ENCODE measurements at regions not wholly inside any gene's neighbourhood (a gene's known extent, or its start where the extent isn't known, plus 50 kb on each side); places are given as distances from the start of the nearest gene placed in this dataset.

GRCh38 chr13:37460166-37460565 is 138.4 kb downstream of the POSTN start:
- Mint-ChIP-seq H3K36me3 (ENCODE audit: low read depth) (no peaks in the 10 kb centered on the region), H3K27ac (no peak overlapping the region), H3K4me1 (ENCODE audit: low read depth) (no peaks in the 10 kb centered on the region)

GRCh38 chr13:37457612-37458011 is 141.0 kb downstream of the POSTN start:
- DNase-seq = no peak
- no peak for ATAC-seq
- POLR2A ChIA-PET = no interaction called here
- Mint-ChIP-seq H3K27me3 (ENCODE audit: low read depth) (no peaks in the 10 kb centered on the region), H3K4me3 (no peak overlapping the region), H3K4me1 (ENCODE audit: low read depth) (no peaks in the 10 kb centered on the region), H3K27ac (no peak overlapping the region), H3K9me3 (ENCODE audit: insufficient read depth) (peaks cover 11% of the 10 kb centered on the region), H3K36me3 (ENCODE audit: low read depth) (no peaks in the 10 kb centered on the region)
- CTCF ChIA-PET = no interaction called here

More at GRCh38 chr13:37460166-37460565, 138.4 kb downstream of the POSTN start:
- ChIA-PET POLR2A (no interaction called here), CTCF (no interaction called here)
- no peak overlapping the region for H3K4me3 Mint-ChIP-seq
- peaks cover 4% of the 10 kb centered on the region for H3K9me3 Mint-ChIP-seq (ENCODE audit: insufficient read depth)
- DNase-seq (no peak), ATAC-seq (no peak)
- H3K27me3 Mint-ChIP-seq (ENCODE audit: low read depth) = no peaks in the 10 kb centered on the region

DNA sequence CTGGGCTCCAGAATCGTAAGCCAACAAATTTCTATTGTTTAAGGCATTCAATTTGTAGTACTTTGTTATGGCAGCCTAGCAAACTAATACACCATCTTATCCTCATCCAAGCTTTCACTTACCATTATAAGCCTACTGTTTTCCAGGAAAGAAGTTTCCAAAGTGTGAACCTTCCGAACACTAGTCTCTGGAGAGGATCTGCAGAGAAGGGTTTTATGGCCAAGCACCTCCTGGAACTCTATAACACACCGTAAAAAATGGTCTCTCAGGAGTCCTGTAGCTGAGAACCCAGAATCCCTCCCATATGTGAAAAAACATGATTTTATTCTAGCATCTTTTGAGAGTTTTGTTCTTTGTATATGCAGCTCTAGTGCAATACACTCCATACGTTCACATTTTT is 142.1 kb downstream of the POSTN start:
- no peaks in the 10 kb centered on the region for H3K4me1 Mint-ChIP-seq (ENCODE audit: low read depth)
- H3K4me3 Mint-ChIP-seq = no peak overlapping the region
- no peak for DNase-seq
- H3K27ac Mint-ChIP-seq = no peak overlapping the region
- CTCF ChIA-PET = no interaction called here
- H3K27me3 Mint-ChIP-seq (ENCODE audit: low read depth) = no peaks in the 10 kb centered on the region
- no peak for ATAC-seq
- POLR2A ChIA-PET = no interaction called here
- H3K9me3 Mint-ChIP-seq (ENCODE audit: insufficient read depth) = peaks cover 15% of the 10 kb centered on the region
- H3K36me3 Mint-ChIP-seq (ENCODE audit: low read depth) = no peaks in the 10 kb centered on the region

GRCh38 chr13:37456041-37456440 is 142.5 kb downstream of the POSTN start:
- ATAC-seq (no peak), DNase-seq (no peak)
- H3K36me3 Mint-ChIP-seq (ENCODE audit: low read depth) = no peaks in the 10 kb centered on the region
- H3K4me3 Mint-ChIP-seq = no peak overlapping the region
- CTCF ChIA-PET = no interaction called here
- POLR2A ChIA-PET = no interaction called here
- H3K9me3 Mint-ChIP-seq (ENCODE audit: insufficient read depth) = peaks cover 15% of the 10 kb centered on the region
- H3K27ac Mint-ChIP-seq = no peak overlapping the region
- H3K27me3 Mint-ChIP-seq (ENCODE audit: low read depth) = no peaks in the 10 kb centered on the region
- H3K4me1 Mint-ChIP-seq (ENCODE audit: low read depth) = no peaks in the 10 kb centered on the region

DNA sequence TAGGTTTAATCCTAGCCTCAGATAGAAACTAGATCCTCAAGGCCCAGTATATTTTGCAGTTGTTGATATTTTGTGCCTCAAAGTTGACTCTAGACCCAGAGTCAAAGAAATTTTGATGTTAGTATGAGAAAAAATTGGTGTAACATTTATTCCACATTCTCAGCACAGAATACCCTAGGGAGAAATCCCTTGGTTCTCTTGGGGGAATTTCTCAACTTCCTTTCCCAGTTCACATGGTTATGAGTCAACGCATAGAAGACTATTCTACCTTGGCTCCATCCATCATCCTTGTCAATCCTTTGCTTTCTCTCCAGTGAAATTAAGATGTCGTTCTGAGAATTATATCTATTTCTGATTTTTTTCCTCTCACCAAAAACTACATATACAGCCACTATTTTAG is 145.3 kb downstream of the POSTN start:
- no peak overlapping the region for H3K4me3 Mint-ChIP-seq
- no peaks in the 10 kb centered on the region for H3K36me3 Mint-ChIP-seq (ENCODE audit: low read depth)
- CTCF ChIA-PET = no interaction called here
- ATAC-seq (no peak), DNase-seq (no peak)
- H3K9me3 Mint-ChIP-seq (ENCODE audit: insufficient read depth) = peaks cover 17% of the 10 kb centered on the region
- POLR2A ChIA-PET = no interaction called here
- no peaks in the 10 kb centered on the region for H3K27me3 Mint-ChIP-seq (ENCODE audit: low read depth)
- no peaks in the 10 kb centered on the region for H3K4me1 Mint-ChIP-seq (ENCODE audit: low read depth)
- H3K27ac Mint-ChIP-seq = no peak overlapping the region

- Mint-ChIP-seq H3K9me3 (ENCODE audit: insufficient read depth) (peaks cover 17% of the 10 kb centered on the region), H3K27ac (no peak overlapping the region), H3K4me3 (no peak overlapping the region), H3K27me3 (ENCODE audit: low read depth) (no peaks in the 10 kb centered on the region), H3K36me3 (ENCODE audit: low read depth) (no peaks in the 10 kb centered on the region), H3K4me1 (ENCODE audit: low read depth) (no peaks in the 10 kb centered on the region)
- POLR2A ChIA-PET = no interaction called here
- ATAC-seq (no peak), DNase-seq (no peak)
- CTCF ChIA-PET = no interaction called here
Measured at GRCh38 chr13:37450276-37450675, 148.3 kb downstream of the POSTN start.

- ATAC-seq (no peak), DNase-seq (no peak)
- Mint-ChIP-seq H3K27ac (no peak overlapping the region), H3K27me3 (ENCODE audit: low read depth) (no peaks in the 10 kb centered on the region), H3K4me1 (ENCODE audit: low read depth) (no peaks in the 10 kb centered on the region), H3K4me3 (no peak overlapping the region), H3K36me3 (ENCODE audit: low read depth) (no peaks in the 10 kb centered on the region), H3K9me3 (ENCODE audit: insufficient read depth) (peaks cover 10% of the 10 kb centered on the region)
- ChIA-PET POLR2A (no interaction called here), CTCF (no interaction called here)
Measured at GRCh38 chr13:37448153-37448552, 150.4 kb downstream of the POSTN start.

DNA sequence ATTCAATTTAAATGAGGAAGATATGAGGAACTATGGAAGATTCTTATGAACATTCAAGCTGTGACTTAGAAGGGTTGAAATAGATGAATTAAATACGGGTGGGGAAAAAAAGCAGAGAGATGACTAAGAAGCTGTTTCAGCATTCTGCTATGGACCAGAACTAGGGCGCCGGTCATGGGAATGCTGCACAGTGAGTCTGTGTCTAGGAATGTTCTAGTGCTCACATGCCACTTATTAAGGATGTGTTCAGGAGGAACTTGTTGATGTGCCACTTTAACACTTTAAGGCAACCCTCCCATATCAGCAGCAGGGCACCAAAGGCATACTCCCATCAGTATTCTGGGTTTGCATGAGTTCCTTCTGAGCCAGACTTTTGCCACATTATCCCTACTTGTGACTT is 152.1 kb downstream of the POSTN start:
- H3K4me3 Mint-ChIP-seq = no peak overlapping the region

GRCh38 chr13:37443538-37443937 is 155.0 kb downstream of the POSTN start:
- Mint-ChIP-seq H3K4me3 (no peak overlapping the region), H3K36me3 (ENCODE audit: low read depth) (no peaks in the 10 kb centered on the region), H3K27ac (no peak overlapping the region), H3K9me3 (ENCODE audit: insufficient read depth) (no peaks in the 10 kb centered on the region), H3K27me3 (ENCODE audit: low read depth) (no peaks in the 10 kb centered on the region), H3K4me1 (ENCODE audit: low read depth) (no peaks in the 10 kb centered on the region)
- POLR2A ChIA-PET = no interaction called here
- ATAC-seq (no peak), DNase-seq (no peak)
- CTCF ChIA-PET = no interaction called here

More for the DNA sequence above, 152.1 kb downstream of the POSTN start:
- Mint-ChIP-seq H3K36me3 (ENCODE audit: low read depth) (no peaks in the 10 kb centered on the region), H3K4me1 (ENCODE audit: low read depth) (no peaks in the 10 kb centered on the region), H3K27me3 (ENCODE audit: low read depth) (no peaks in the 10 kb centered on the region), H3K9me3 (ENCODE audit: insufficient read depth) (peaks cover 6% of the 10 kb centered on the region), H3K27ac (no peak overlapping the region)
- POLR2A ChIA-PET = no interaction called here
- DNase-seq (no peak), ATAC-seq (no peak)
- CTCF ChIA-PET = no interaction called here

GRCh38 chr13:37442996-37443395 is 155.6 kb downstream of the POSTN start:
- ChIA-PET POLR2A (no interaction called here), CTCF (no interaction called here)
- Mint-ChIP-seq H3K9me3 (ENCODE audit: insufficient read depth) (no peaks in the 10 kb centered on the region), H3K27me3 (ENCODE audit: low read depth) (no peaks in the 10 kb centered on the region), H3K4me1 (ENCODE audit: low read depth) (no peaks in the 10 kb centered on the region), H3K36me3 (ENCODE audit: low read depth) (no peaks in the 10 kb centered on the region), H3K27ac (no peak overlapping the region), H3K4me3 (no peak overlapping the region)
- no peak for DNase-seq
- ATAC-seq = no peak

GRCh38 chr13:37435881-37436280 is 162.7 kb downstream of the POSTN start:
- Mint-ChIP-seq H3K27ac (no peak overlapping the region), H3K36me3 (ENCODE audit: low read depth) (no peaks in the 10 kb centered on the region), H3K4me1 (ENCODE audit: low read depth) (no peaks in the 10 kb centered on the region), H3K27me3 (ENCODE audit: low read depth) (no peaks in the 10 kb centered on the region), H3K4me3 (no peak overlapping the region), H3K9me3 (ENCODE audit: insufficient read depth) (no peaks in the 10 kb centered on the region)
- no peak for DNase-seq
- ChIA-PET POLR2A (no interaction called here), CTCF (no interaction called here)
- no peak for ATAC-seq

- ATAC-seq (no peak), DNase-seq (no peak)
- no peaks in the 10 kb centered on the region for H3K4me1 Mint-ChIP-seq (ENCODE audit: low read depth)
- H3K27me3 Mint-ChIP-seq (ENCODE audit: low read depth) = no peaks in the 10 kb centered on the region
- no peaks in the 10 kb centered on the region for H3K9me3 Mint-ChIP-seq (ENCODE audit: insufficient read depth)
- CTCF ChIA-PET = no interaction called here
- POLR2A ChIA-PET = no interaction called here
- H3K4me3 Mint-ChIP-seq = no peak overlapping the region
- H3K27ac Mint-ChIP-seq = no peak overlapping the region
- no peaks in the 10 kb centered on the region for H3K36me3 Mint-ChIP-seq (ENCODE audit: low read depth)
Measured at GRCh38 chr13:37433086-37433485, 165.5 kb downstream of the POSTN start.

- no peaks in the 10 kb centered on the region for H3K4me1 Mint-ChIP-seq (ENCODE audit: low read depth)
- ATAC-seq = no peak
Measured at GRCh38 chr13:37429976-37430375, 168.6 kb downstream of the POSTN start.

More at GRCh38 chr13:37429976-37430375, 168.6 kb downstream of the POSTN start:
- no peak for DNase-seq
- Mint-ChIP-seq H3K4me3 (no peak overlapping the region), H3K36me3 (ENCODE audit: low read depth) (no peaks in the 10 kb centered on the region), H3K27me3 (ENCODE audit: low read depth) (no peaks in the 10 kb centered on the region), H3K9me3 (ENCODE audit: insufficient read depth) (peaks cover 13% of the 10 kb centered on the region), H3K27ac (no peak overlapping the region)
- ChIA-PET POLR2A (no interaction called here), CTCF (no interaction called here)

All from activated CD8-positive, alpha-beta T cell treated with anti-CD3 and anti-CD28 coated beads, Interleukin-2, amount 10 ng/mL, durations not matched to agents 7 days and 5 days (primary cell).